Mucosa of rectum (tissue), 2 donors: ENCODE measurements at regions not wholly inside any gene's neighbourhood (a gene's known extent, or its start where the extent isn't known, plus 50 kb on each side); places are given as distances from the start of the nearest gene placed in this dataset.

Experiments
- H3K27ac ChIP-seq, 2 donors: one replicate each; pipeline ENCODE4 v1.7.0; 2013; ENCODE audit warnings: inconsistent platforms in 2 of 2, low read depth in 2 of 2, low read length in 2 of 2
- H3K27me3 ChIP-seq, 2 donors: one replicate each; pipeline ENCODE4 v1.7.0; 2013; ENCODE audit warnings: low read length in 2 of 2; ENCODE audit not compliant: control insufficient read depth in 2 of 2, insufficient read depth in 2 of 2
- H3K36me3 ChIP-seq, 2 donors: one replicate each; pipeline ENCODE4 v1.7.0; 2013; ENCODE audit warnings: low read length in 2 of 2; ENCODE audit not compliant: control insufficient read depth in 2 of 2, insufficient read depth in 2 of 2
- H3K4me1 ChIP-seq, 2 donors: one replicate each; pipeline ENCODE4 v1.7.0; 2013; ENCODE audit warnings: low read length in 2 of 2, mild to moderate bottlenecking in 1 of 2; ENCODE audit not compliant: control insufficient read depth in 2 of 2, insufficient read depth in 2 of 2
- H3K4me3 ChIP-seq, 2 donors: one replicate each; pipeline ENCODE4 v1.7.0; 2013; ENCODE audit warnings: low read length in 2 of 2
- H3K9ac ChIP-seq, 2 donors: one replicate each; pipeline ENCODE4 v1.7.0; 2013; ENCODE audit warnings: low read length in 2 of 2, low read depth in 1 of 2, mild to moderate bottlenecking in 1 of 2
- H3K9me3 ChIP-seq, 2 donors: one replicate each; pipeline ENCODE4 v1.7.0; 2013; ENCODE audit warnings: low read length in 2 of 2; ENCODE audit not compliant: control insufficient read depth in 2 of 2
- donor health status: healthy.
- donor health status: Normal muscosa, but diverticular disease.

- no peak overlapping the region for H3K27ac ChIP-seq
- no peaks in the 10 kb centered on the region for H3K27me3 ChIP-seq
- no peaks in the 10 kb centered on the region for H3K9me3 ChIP-seq
- H3K4me3 ChIP-seq, result no peak overlapping the region
- H3K4me1 ChIP-seq, result no peaks in the 10 kb centered on the region
- H3K9ac ChIP-seq, result no peak overlapping the region
- no peaks in the 10 kb centered on the region for H3K36me3 ChIP-seq
Measured at GRCh38 chr5:174396541-174396940, 327.8 kb upstream of the MSX2 start.

DNA sequence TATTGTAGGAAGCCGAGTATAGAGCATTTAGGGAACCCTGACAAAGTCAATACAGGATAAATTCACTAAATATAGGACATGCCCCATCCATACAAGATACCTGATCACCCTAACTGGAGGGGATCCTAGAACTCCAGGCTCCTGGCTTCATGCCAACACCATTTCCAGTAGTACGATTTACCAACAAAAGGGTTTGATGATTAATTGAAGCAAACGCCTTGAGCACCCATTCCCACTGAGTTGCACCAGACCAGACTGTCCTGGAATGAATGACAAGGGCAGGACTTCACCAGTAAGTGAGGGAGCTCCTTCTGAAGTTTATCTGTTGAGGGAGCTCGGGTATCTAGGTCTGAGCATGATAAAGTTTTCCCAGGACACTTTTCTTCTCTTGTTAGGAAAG is 327.2 kb upstream of the MSX2 start:
- no peaks in the 10 kb centered on the region for H3K4me1 ChIP-seq
- H3K4me3 ChIP-seq, result no peak overlapping the region
- H3K36me3 ChIP-seq, result no peaks in the 10 kb centered on the region
- H3K9ac ChIP-seq, result no peak overlapping the region
- H3K9me3 ChIP-seq, result no peaks in the 10 kb centered on the region
- H3K27ac ChIP-seq, result no peak overlapping the region
- H3K27me3 ChIP-seq, result no peaks in the 10 kb centered on the region

DNA sequence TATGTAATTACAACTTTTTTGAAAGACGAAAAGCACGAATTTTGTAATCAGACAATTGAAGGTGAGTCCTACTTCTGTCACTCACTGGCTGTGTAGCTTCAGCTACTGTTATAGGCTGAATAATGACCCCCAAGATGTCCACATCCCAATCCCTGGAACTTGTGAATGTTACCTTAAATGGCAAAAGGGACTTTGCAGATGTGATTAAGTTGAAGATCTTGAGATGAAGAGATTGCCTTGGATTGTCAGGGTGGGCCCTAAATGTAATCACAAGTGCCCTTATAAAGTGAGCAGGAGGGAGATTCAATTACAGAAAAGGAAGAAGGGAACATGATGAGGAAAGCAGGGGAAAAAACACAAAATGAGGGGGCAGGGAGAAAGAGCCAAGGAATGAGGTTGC is 326.2 kb upstream of the MSX2 start:
- Histone ChIP-seq H3K9me3 (no peaks in the 10 kb centered on the region), H3K4me3 (no peak overlapping the region), H3K4me1 (no peaks in the 10 kb centered on the region), H3K27me3 (no peaks in the 10 kb centered on the region), H3K36me3 (no peaks in the 10 kb centered on the region), H3K9ac (no peak overlapping the region), H3K27ac (no peak overlapping the region)

DNA sequence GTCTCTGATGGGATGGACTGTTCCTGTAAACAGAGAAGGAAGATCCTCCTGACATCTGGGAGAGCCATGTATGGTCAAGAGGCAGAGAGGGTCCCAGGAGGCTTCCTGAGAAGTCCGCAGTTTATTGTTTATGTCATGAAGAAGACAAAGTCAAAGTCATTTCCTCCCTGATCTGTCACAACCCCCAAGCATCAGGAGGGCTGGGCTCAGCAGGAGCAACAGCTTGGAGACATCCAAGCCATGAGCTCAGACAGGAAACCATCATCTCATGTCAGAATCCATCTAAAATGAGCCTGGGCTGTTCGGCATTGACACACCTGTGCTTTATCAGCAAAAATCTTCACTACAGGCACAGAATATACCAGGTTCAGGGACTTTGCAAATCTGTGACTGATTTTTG is 325.0 kb upstream of the MSX2 start:
- Histone ChIP-seq H3K4me1 (no peaks in the 10 kb centered on the region), H3K27ac (no peak overlapping the region), H3K27me3 (no peaks in the 10 kb centered on the region), H3K9me3 (no peaks in the 10 kb centered on the region), H3K36me3 (no peaks in the 10 kb centered on the region), H3K9ac (no peak overlapping the region), H3K4me3 (no peak overlapping the region)

- H3K27me3 ChIP-seq, result no peaks in the 10 kb centered on the region
- no peak overlapping the region for H3K4me3 ChIP-seq
- H3K4me1 ChIP-seq, result no peaks in the 10 kb centered on the region
- H3K9me3 ChIP-seq, result no peaks in the 10 kb centered on the region
- H3K36me3 ChIP-seq, result no peaks in the 10 kb centered on the region
- no peak overlapping the region for H3K27ac ChIP-seq
- no peak overlapping the region for H3K9ac ChIP-seq
Measured at GRCh38 chr5:174400461-174400860, 323.9 kb upstream of the MSX2 start.

DNA sequence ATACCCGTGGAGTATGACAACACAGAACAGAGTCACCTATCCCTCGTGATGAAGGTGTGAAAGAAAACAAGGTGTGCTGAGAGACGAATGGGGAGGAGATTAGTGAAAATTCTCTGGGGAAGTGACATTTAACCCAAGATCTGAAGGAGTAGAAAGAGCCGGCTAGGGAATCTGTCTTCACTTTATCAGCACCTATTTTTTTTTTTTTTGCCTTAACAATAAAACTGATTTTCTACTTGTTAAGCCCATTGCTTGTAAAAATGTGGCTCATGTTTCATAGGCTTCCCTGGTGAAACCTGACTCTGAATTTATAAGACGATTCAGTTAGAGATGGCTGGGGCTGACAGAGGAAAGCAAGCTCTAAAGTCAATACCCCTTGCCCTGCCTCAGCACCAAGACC is 322.6 kb upstream of the MSX2 start:
- Histone ChIP-seq H3K9me3 (no peaks in the 10 kb centered on the region), H3K27ac (no peak overlapping the region), H3K27me3 (no peaks in the 10 kb centered on the region), H3K9ac (no peak overlapping the region), H3K4me3 (no peak overlapping the region), H3K4me1 (no peaks in the 10 kb centered on the region), H3K36me3 (no peaks in the 10 kb centered on the region)

GRCh38 chr5:174402222-174402812 is 322.1 kb upstream of the MSX2 start:
- Histone ChIP-seq H3K36me3 (no peaks in the 10 kb centered on the region), H3K27me3 (no peaks in the 10 kb centered on the region), H3K27ac (no peak overlapping the region), H3K4me1 (no peaks in the 10 kb centered on the region), H3K4me3 (no peak overlapping the region), H3K9ac (no peak overlapping the region), H3K9me3 (no peaks in the 10 kb centered on the region)

DNA sequence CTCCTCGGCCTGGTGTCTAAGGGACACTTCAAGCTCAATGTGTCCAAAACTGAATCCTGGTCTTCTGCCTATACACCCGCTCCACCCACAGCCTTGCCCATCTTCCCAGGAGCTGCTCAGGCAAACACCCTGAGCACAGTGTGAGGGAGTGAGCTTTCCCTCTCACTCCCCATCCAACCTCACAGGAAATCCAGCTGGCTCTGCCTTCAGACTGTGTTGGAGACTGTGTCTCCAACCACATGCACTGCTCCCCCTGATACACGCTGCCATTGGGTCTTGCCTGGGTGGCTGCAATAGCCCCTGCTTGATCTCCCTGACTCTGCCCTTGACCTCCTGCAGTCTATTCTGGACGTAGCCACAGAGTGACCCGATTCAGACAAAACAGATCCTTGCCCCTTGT is 319.5 kb upstream of the MSX2 start:
- H3K4me3 ChIP-seq, result no peak overlapping the region
- H3K27ac ChIP-seq, result no peak overlapping the region
- no peaks in the 10 kb centered on the region for H3K27me3 ChIP-seq
- H3K36me3 ChIP-seq, result no peaks in the 10 kb centered on the region
- no peaks in the 10 kb centered on the region for H3K9me3 ChIP-seq
- H3K4me1 ChIP-seq, result no peaks in the 10 kb centered on the region
- no peak overlapping the region for H3K9ac ChIP-seq

DNA sequence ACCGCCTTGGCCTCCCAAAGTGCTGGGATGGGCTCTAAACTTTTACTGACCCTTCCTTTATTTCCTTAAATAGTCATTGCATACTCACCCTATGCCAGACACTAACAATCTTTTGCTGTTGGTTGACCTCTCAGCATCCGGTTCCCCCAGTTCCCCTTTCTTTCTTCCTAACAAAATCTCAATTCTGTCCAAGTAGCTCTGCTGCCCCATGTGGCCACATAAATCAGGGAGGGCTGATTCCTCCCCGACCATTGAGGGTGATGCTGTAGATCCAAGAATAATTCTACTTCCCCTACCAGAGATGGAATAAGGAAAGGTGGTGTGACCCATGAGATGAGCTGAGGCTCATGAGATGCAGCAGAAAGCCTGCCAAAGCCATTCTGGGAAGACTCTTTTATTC is 315.3 kb upstream of the MSX2 start:
- Histone ChIP-seq H3K9me3 (no peaks in the 10 kb centered on the region), H3K4me3 (no peak overlapping the region), H3K36me3 (no peaks in the 10 kb centered on the region), H3K27ac (no peak overlapping the region), H3K27me3 (no peaks in the 10 kb centered on the region), H3K9ac (no peak overlapping the region), H3K4me1 (no peaks in the 10 kb centered on the region)

GRCh38 chr5:174409971-174410370 is 314.4 kb upstream of the MSX2 start:
- no peak overlapping the region for H3K4me3 ChIP-seq
- no peak overlapping the region for H3K27ac ChIP-seq
- no peaks in the 10 kb centered on the region for H3K36me3 ChIP-seq
- H3K9me3 ChIP-seq, result no peaks in the 10 kb centered on the region
- H3K9ac ChIP-seq, result no peak overlapping the region
- no peaks in the 10 kb centered on the region for H3K27me3 ChIP-seq
- no peaks in the 10 kb centered on the region for H3K4me1 ChIP-seq
